NCI-H748 treated with DMSO at 0.1 percent for 48 hours (cell line): ENCODE measurements at regions not wholly inside any gene's neighbourhood (a gene's known extent, or its start where the extent isn't known, plus 50 kb on each side); places are given as distances from the start of the nearest gene placed in this dataset.

Experiments
- DNase-seq: peaks from one replicate; lab custom pipeline; 2025; lab: John Stamatoyannopoulos, UW

- DNase-seq = no peak
Measured at GRCh38 chr10:29925771-29926692, 133.4 kb downstream of the JCAD start.

- no peak for DNase-seq
Measured at GRCh38 chr10:29924436-29924835, 134.9 kb downstream of the JCAD start.

- no peak for DNase-seq
Measured at GRCh38 chr10:29923416-29923965, 135.9 kb downstream of the JCAD start.

GRCh38 chr10:29922892-29923291, 136.5 kb downstream of the JCAD start:
- no peak for DNase-seq

- no peak for DNase-seq
Measured at GRCh38 chr10:29922226-29922625, 137.2 kb downstream of the JCAD start.

GRCh38 chr10:29921071-29921446, 138.3 kb downstream of the JCAD start:
- no peak for DNase-seq

- DNase-seq = no peak
Measured at GRCh38 chr10:29920408-29921070, 138.8 kb downstream of the JCAD start.

- DNase-seq = no peak
Measured at GRCh38 chr10:29918623-29919400, 140.6 kb downstream of the JCAD start.

GRCh38 chr10:29917311-29917710, 142.1 kb downstream of the JCAD start:
- no peak for DNase-seq

- DNase-seq = no peak
Measured at GRCh38 chr10:29916669-29917068, 142.7 kb downstream of the JCAD start.

- no peak for DNase-seq
Measured at GRCh38 chr10:29914986-29915785, 144.2 kb downstream of the JCAD start.

- no peak for DNase-seq
Measured at GRCh38 chr10:29908962-29909361, 150.4 kb downstream of the JCAD start.

GRCh38 chr10:29900865-29901264, 158.5 kb downstream of the JCAD start:
- DNase-seq = no peak

GRCh38 chr10:29897999-29898716, 161.2 kb downstream of the JCAD start:
- no peak for DNase-seq

- no peak for DNase-seq
Measured at GRCh38 chr10:29897430-29897829, 162.0 kb downstream of the JCAD start.

- DNase-seq = no peak
Measured at GRCh38 chr10:29896053-29896452, 163.3 kb downstream of the JCAD start.

- no peak for DNase-seq
Measured at GRCh38 chr10:29895456-29895855, 163.9 kb downstream of the JCAD start.

- no peak for DNase-seq
Measured at GRCh38 chr10:29888321-29888720, 171.1 kb downstream of the JCAD start.

GRCh38 chr10:29886299-29886698, 173.1 kb downstream of the JCAD start:
- no peak for DNase-seq

GRCh38 chr10:29883231-29883630, 176.2 kb downstream of the JCAD start:
- DNase-seq = no peak

- no peak for DNase-seq
Measured at GRCh38 chr10:29882766-29883165, 176.6 kb downstream of the JCAD start.
